Kidney tubule cell (primary cell): ENCODE measurements at regions not wholly inside any gene's neighbourhood (a gene's known extent, or its start where the extent isn't known, plus 50 kb on each side); places are given as distances from the start of the nearest gene placed in this dataset.

Experiments
- DNase-seq: peaks from one replicate; pipeline ENCODE4 v3.0.0-alpha.2; 2018; ENCODE audit warnings: low spot score

DNA sequence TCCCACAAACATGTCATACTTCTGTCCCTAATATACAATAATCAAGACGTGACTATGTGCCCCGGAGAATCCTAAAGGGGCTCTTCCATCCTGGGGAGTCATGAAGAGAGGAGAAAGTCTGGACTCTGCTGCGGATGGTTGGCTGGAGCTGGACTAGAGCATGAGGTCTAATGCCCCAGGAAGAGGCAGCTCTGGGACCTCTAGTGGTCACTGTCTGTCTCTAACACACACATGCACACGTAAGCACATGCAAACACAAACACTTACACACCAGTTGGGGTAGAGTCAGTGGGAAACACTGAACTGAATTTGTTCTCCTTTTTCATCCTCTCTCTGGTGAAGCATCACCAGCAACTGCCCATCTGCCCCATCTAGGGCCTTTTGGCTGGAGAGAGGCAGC is 271.6 kb downstream of the TDRD15 start:
- peak; percentile 27 for DNase-seq

DNA sequence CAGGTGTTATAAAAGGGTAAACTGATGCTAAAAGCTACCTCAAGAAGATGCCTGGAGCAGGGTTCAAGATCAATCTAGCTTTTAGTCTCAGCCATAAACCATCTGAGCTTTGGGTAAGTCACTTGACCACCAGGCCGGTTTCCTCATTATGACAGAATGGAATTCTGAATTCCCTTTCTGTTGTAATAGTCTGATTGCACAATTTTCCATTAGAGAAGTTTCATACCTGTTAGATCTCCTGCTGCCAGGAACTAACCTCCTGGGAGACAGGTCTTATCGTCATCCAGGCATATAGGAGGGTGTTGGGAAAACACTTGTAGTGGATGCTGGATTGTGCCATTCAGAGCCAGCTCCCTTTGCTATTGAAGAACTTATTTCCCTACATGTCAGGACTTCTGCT is 272.5 kb downstream of the TDRD15 start:
- DNase-seq = peak; percentile 1

DNA sequence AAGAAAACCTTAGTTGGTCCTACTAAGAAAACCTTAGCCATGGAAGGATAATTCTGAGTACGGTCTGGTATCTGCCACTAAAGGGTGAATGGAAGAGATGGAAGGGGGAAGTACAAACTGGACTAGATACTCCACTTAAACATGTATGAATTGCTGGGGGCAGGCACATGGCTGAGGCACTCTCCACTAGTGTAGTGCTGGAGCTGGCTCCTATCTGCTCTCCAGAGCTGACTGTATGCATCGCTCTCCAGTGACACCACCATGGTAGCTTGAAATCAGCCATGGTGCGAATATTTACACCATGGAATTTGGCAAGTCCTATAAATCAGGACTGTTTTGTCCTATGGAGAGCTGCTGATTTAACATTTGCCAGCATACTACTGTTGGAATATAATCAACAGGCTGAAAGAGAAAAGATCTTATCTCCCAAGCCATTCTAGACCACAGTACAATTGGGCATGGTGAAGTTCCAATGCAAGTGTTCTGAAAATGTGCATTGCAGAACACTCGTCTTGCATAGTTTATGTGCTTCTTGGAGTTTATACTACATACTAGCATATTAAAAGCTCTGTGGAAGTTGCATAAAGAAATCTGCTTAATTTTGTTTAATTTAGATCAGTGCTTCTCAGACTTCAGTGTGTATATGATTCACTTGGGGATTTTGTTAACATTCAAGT is 277.4 kb downstream of the TDRD15 start:
- no peak for DNase-seq

DNA sequence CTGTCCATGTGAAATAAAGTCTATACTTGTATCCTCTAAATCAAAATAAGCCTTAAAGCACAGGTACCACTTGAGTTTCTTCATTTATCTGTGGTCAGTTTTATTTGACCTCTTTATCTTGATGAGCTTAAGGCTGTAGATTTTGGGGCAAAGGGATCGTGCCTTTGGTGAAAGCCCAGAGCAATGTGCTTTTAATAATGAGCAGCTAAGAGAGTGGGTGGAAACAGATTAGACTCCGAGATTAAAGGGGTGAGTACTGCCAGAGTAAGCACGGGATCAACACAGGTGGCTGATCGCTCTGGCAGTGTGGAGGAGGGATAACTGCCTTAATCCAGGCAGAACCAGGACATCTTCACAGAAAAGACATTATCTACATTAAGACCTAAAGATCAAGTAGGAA is 280.4 kb downstream of the TDRD15 start:
- no peak for DNase-seq

DNA sequence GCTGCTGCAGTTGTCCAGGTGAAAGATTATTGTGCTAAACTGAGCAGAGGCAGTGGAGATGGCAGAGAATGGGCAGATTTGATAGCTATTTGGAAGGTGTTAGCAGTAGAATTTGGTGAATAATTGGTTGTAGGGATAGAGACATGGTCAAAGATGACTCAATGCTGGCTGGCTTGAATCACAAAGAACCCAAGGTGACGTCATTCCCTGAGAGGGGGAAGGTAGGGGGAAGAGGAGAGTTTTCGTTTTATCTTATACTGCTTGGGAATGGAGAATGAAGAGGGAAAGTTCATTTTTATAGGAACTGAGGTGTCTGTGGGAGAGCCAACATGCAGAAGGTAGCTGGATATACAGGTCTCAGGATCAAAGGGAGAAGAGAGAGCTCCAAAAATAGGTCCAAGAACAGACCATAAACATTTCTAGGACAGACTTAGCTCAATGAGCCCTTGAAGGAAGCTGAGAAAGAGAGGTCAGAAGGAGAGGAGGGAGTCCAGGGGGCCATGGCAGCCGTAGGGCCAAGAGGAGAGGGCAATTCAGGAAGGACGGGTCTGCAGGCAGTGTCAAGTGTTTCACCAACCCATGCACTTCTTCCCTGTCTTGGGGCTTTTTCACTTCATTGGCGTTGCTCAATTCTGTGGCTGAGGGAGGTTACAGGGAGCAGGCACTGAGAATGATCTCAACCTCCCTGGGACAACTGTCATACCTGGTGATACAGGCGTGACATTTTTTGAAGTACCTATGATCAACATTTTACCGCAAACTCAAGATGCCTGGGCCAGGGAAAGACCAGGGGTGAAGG is 281.3 kb downstream of the TDRD15 start:
- peak; percentile 52 for DNase-seq

DNA sequence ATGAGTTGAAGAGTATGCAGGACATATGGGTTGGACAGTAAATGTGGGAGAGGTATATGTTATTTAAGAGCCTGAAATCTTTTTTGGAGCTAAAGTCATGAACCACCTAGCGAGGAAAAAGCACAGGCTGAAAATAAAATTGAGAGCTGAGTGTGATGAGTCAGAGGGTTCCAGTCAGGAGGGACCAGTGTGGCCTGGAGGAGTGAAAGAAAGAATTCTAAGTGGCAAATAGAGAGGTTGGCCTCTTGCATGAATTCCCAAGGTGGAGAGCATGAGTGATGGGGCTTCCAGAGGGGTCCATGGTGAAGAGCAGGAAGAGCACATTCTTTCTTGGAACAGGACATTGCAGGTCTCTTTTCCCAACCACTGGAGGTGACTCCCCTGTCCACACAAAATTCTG is 282.6 kb downstream of the TDRD15 start:
- no peak for DNase-seq

DNA sequence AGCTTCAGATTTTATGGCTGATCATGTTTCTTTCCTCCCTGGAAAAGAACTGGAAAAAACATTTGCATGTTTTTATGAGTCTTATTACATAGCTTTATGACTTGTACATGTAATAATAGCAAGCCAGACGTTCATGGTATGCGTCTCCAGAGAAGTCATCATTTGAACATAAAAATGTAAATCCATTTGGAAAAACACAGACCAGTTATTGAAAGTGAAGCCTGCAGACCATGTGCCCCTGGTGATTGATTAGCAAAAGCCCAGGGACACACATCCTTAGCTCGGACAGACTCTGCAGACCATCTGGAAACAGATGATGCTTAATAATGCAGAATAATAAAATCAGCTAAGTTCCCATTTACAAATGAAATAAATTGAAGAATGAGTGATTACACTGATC is 283.1 kb downstream of the TDRD15 start:
- no peak for DNase-seq

DNA sequence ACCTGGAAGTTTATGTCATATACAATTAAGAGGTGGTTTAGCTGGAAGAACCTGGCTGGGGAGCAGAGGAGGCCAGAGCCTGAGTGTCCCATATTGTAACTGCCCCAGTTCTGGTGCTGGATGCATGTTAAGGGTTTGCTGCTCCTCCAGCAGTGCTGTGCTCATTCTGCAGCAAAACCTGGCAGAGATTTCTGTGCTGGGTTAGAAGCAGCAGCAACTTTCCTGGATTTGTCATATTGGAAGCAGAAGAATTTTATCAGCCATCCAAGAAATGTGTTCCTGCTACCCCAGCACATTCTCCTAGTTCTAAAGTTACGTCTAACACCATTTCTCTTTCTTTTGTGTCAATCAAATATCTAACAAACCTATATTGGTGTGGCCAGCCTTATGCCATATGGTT is 284.1 kb downstream of the TDRD15 start:
- DNase-seq = no peak

DNA sequence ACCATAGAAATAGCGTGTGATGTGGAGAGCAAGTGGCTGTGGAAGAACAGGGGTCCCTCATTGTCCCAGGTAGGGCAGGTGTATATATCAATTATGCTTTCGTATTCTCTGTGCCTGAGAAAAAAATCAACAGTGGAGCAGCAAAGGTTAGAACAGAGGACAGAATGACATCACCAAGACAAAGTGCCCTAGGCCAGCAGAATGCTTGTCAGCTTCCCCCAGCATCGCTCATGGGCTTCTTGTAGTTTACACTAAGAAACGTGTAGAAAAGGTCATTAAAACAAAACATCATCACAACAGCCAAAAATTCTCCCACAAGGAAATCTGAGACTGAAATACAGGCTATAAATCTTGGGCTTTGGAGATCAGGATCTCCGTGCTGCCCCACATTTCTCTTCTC is 288.0 kb downstream of the TDRD15 start:
- no peak for DNase-seq

DNA sequence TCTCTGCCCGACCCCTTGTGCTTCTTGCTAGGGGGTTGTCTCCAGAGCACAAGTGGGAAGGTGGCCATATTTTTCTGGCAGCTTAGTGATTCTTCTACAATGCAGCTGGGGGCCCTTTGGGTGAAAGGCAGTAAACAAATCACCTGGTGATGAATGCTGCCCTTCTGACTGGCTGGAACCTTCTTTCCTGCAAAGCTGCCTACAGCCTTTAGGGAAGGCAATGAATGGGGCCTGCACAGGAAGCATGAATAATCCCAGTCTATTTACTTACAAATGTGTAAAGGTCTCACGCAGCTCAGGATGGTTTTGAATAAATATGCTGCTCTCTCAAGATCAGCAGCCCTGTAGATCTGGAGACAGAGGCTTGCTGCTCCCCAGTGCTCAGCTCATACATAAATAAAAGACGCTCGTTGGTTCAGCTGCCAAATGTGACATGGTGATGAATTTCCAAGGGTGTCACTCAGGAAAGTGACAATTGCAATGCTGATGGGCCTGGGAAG is 289.2 kb downstream of the TDRD15 start:
- no peak for DNase-seq

DNA sequence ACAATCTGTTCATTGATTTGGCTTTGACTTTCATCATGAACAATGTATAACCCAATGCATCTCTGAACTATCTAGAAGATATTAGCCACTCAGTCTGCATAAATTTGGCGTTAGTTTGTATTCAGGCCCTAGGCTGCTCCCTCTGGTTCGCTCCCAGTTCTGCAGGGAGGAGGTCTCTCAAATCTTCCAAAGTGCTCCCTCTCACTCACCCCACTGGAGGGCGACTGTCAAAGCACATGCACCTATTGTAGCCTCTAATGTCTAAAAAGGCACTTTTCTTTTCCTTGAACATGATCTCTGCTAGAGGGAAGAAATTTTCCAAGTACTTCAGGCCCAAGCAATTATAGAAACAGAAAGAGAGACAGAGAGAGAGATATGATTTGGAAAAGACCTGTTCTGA is 291.5 kb downstream of the TDRD15 start:
- no peak for DNase-seq

DNA sequence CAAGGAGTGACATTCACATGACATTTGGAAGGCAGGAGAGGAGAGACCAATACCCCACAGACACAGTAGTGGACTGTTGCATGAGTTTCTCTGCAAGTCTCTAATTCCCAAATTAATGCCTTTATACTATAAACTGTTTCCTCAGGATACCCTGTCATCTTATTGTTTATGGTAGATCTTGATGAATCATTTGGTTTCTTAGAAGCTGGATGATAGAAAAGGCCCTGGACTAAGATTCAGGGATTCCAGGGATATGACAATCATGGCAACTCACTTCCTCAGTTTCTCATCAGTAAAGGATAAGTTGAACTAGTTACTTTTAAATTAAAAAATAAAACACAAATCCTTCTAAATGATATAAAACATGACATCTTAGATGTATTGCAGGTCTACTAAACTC is 292.5 kb downstream of the TDRD15 start:
- no peak for DNase-seq

DNA sequence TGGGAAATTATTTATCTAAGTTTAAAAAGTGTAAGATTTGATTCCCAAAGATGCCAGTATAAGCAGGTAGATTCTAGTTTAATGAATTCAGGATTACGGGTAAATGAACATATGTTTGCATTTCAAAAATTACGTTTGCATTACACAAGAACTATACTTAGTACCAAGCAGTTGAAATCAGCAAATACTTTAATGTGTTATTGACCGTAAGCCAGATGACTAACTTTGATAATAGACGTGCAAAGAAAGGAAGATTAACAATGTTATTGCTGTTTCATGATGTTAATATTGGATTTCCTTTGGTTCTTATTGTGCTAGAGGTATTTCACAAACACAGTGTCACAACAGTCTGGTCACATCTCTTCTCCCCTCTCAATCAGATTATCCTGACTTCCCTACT is 294.7 kb downstream of the TDRD15 start:
- no peak for DNase-seq

DNA sequence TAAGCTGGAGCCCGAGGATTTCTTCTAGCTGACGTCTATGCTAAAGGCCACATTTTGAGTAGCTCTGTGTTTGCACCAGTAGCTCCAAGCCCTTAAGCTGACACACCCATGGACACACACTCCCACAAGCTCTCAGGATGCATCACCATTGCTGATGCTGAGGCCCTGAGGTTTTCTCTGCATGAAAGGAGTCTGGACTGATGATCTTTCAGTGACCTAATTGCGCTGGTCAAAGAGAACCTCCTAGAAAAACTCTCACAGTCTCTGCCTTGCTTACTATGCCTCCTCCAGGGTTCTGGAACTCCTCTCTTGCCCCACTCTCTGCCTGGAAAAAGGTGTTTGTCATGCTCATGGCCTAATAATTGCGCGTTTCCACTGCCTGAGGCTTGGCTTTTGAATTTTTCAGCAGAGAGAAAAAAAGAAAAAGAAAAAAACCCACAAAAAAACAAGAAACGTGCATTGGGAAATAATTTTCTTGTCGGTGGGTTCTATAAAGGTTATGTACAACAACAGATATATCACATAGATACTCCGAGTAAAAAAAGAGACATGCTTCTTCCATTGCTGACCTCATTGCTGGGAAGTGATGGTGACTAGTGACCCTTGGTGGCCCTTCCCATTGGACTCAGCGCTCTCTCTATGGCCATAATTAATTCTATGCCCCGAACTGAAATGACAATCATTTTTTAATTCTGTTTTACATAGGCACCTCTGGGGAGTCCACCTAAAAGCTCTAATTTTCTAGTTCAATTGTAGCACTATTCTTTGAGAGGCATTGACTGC is 297.0 kb downstream of the TDRD15 start:
- no peak for DNase-seq

DNA sequence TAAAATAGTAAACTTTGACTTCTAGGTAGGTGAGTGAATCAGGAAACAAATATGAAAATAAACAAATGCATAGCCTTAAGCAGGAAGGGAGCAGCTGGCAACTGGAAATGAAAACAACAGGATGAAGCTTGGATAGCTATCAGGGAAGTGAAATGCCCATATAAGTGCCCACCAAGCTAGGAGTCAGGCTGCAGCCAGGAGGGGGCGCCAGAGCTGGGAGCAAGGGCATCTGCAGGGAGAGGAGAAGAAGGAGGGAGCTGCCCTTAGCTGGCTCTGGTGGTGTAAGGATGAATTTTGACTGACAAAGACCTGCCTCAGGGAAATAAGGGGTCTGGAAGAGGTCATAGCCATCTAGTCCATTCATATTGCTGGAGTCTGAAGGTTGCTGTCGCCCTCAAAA is 298.3 kb downstream of the TDRD15 start:
- DNase-seq = peak; percentile 49

DNA sequence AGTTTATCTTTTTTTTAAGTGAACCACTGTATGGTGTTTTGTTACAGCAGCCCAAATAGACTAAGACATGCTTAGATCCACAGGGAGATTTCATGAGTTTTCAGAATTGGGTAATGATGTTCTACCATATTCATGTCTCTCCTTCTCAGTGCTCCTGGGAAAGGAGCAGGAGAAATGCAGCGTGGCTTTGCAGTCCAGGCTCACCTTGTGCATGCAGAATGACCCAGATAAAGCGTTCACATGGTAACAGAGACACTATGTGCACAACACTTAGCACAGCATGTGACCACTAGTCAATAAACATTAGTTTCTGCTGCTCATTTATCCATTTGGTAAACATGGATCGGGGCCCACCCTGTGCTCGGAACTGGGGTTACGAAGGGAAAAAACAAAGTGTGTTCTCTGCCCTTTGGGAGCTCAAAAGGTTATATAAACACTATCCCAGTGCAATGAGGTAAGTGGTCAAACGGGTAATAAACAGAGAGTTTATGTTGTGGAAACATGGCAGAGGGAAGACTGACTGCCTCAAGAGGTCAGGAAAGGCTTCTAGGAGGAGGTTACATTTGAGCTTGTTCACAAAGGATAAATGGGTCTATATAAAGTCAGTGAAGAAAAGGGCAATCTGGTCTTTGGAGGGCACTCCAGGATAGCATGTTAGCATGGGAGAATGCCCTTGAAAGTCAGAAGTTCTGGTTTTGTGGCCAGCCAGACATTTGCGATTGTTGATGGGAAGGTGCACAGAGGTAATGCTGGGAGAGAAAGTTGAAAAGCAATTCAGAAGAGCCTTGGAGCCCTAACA is 299.2 kb downstream of the TDRD15 start:
- DNase-seq = no peak

DNA sequence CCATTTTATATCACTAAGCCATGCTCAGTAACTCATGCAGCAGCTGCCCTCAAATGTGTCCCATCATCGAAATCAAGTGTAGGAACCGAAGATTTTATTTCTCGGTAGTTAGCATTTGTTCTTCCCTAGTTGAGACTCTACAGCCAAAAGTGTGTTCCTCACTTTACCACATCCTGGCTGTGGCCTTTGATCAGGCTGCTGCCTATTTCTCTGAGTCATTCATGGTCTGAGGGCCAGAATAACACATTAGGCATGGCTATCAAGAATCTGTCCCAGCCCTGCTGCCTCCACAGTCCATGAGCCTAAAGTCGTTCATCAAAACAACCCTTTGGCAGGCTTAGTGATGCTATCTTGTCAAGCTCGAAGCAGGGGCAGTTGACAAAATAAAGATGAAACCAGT is 300.1 kb downstream of the TDRD15 start:
- DNase-seq = peak; percentile 46

DNA sequence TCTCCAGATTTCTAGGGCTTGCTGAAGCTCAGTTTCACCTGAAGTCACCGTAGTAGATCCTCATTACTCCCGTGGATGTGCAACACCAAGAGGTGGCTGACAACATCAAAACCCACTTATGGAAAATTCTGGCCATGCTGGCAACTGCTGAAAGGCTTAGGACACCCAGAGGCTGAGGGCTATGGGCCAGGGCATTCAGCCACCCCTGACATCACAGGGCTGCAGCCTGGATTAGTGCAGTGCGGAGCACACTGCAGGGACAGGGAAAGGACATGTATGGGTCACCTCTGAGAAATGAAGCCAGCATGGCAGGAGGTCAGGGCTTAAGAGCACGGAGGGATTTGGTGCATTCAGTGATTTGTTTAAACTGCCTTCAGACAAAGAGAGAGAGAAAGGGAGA is 300.6 kb downstream of the TDRD15 start:
- DNase-seq = no peak

DNA sequence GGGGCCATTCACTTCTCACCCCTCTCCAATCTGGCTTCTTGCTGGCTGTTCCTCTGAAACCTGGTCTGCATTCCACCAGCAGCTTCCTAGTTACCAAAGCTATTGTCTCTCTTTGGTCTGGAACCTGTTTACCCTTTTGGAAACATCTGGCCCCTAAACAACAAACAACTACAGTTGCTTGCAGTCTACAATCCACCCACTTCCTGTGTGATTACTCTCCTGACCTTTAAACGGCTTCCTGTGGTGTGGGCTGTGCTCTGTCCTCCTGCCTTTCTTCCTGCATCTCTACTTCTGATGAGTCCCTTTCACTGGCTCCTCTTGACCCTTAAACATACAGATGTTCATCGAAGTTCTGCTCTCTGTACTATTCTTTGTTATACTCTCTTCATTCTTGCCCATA is 303.8 kb downstream of the TDRD15 start:
- no peak for DNase-seq

DNA sequence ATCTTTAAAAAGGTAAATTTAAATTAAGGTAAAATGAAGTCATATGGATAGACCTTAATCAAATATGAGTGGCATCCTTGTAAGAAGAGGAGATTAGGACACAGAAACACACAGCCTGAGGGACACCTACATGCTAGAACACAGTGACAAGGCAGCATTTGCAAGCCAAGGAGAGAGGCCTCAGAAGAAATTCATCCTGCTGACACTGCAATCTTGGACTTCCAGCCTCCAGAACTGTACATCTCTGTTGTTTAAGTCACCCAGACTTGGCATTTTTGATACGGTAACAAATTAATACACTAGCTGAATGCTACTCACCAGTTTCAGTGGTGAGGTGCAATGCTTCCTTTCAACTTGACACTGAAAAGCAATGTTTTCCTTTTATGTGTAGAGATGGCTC is 305.0 kb downstream of the TDRD15 start:
- DNase-seq = no peak

DNA sequence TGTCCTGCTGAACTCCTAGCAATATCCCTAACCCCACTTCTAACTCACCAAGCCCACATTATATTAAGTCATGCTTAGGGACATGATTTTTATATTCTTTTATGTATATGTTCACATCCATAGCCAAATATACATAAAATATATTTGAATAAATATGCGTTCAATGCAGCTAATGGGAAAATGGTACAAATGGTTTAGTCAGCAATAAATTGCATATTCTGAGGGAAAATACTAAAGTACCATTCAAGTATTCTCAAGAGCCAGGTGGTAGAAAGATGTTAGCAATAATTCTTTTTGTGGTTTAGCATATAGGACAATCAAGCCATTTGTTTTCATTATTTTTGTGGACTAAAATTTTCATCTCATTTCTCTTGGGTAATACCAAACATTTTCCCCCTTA is 306.0 kb downstream of the TDRD15 start:
- no peak for DNase-seq

DNA sequence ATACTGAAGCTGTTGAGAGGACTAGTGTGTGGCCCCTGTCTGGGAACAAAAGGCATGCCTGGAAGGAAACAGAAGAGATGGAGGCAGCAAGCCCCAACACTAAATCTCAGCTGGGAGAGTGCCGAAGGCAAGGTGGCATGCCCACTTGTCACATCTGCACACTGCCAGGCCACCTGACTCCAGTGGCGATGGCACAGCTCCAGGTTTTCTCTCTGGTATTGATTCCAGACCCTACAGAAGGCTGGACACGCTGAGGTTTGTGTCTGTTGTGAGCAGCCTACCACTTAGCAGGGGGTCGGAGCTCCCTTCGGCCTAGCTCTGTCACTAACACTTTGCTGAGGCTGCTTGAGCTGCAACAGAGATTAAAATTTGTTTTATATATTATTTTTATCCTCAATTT is 307.3 kb downstream of the TDRD15 start:
- no peak for DNase-seq
